ENCODE measurements at regions not wholly inside any gene's neighbourhood (a gene's known extent, or its start where the extent isn't known, plus 50 kb on each side); places are given as distances from the start of the nearest gene placed in this dataset.

DNA sequence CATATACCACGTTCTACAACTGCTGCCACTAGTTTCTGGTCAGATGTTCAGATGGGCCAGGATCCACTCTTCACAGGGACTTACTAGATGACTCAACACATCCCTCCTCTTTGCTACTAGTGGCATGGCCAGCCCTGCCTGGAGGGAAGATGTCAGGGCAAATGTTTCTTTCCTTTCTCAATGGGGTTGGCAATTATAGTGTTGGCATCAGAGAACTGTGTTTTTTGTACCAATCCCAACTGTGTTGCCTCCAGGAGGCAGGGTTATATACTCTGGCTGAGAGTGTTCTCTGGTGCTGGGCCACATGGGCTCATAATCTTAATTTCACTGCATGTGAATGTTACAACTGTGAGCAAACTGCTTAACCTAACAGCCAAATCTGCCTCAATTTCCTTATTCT is 69.9 kb upstream of the AVPR1A start:
- DNase-seq (ENCODE audit: low read depth): no peak
- H3K4me3 ChIP-seq (ENCODE audit: low read depth, low read length): no peak overlapping the region
- TF ChIP-seq, protein P1, sequence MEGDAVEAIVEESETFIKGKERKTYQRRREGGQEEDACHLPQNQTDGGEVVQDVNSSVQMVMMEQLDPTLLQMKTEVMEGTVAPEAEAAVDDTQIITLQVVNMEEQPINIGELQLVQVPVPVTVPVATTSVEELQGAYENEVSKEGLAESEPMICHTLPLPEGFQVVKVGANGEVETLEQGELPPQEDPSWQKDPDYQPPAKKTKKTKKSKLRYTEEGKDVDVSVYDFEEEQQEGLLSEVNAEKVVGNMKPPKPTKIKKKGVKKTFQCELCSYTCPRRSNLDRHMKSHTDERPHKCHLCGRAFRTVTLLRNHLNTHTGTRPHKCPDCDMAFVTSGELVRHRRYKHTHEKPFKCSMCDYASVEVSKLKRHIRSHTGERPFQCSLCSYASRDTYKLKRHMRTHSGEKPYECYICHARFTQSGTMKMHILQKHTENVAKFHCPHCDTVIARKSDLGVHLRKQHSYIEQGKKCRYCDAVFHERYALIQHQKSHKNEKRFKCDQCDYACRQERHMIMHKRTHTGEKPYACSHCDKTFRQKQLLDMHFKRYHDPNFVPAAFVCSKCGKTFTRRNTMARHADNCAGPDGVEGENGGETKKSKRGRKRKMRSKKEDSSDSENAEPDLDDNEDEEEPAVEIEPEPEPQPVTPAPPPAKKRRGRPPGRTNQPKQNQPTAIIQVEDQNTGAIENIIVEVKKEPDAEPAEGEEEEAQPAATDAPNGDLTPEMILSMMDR (IDR thresholded peaks at IDR 0.05; ENCODE audit: insufficient read depth, low read length): no peak

- TF ChIP-seq, protein P1 (IDR thresholded peaks at IDR 0.05; ENCODE audit: insufficient read depth, low read length): no peak
- no peak for DNase-seq (ENCODE audit: low read depth)
- no peak overlapping the region for H3K4me3 ChIP-seq (ENCODE audit: low read depth, low read length)
These were observed 61.3 kb upstream of the AVPR1A start for GRCh38 chr12:63212316-63212715.

DNA sequence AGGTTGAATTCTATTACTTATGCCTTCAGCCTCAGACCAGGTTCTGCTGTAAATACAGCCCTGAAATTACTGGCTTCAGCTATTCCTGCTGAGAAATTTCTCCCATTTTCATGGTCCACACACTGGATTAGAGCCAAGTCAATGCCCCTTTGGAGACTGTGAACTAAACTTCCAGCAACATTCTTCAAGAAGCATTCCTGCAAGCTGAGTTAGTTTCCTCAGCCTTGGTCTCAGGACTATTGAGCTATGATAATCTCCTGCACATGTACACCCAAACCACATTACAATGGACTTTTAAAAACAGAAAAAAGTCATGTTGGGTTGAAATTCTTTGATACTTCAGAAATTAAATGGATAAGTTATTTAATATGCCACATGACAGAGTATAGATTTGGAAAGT is 58.0 kb upstream of the AVPR1A start:
- no peak overlapping the region for H3K4me3 ChIP-seq (ENCODE audit: low read depth, low read length)
- no peak for DNase-seq (ENCODE audit: low read depth)
- TF ChIP-seq, protein P1 (IDR thresholded peaks at IDR 0.05; ENCODE audit: insufficient read depth, low read length): no peak

GRCh38 chr12:63206909-63207308 is 55.9 kb upstream of the AVPR1A start:
- no peak overlapping the region for H3K4me3 ChIP-seq (ENCODE audit: low read depth, low read length)
- DNase-seq (ENCODE audit: low read depth): no peak
- TF ChIP-seq, protein P1 (IDR thresholded peaks at IDR 0.05; ENCODE audit: insufficient read depth, low read length): no peak

- TF ChIP-seq, protein P1 (IDR thresholded peaks at IDR 0.05; ENCODE audit: insufficient read depth, low read length): no peak
- no peak for DNase-seq (ENCODE audit: low read depth)
- H3K4me3 ChIP-seq (ENCODE audit: low read depth, low read length): no peak overlapping the region
These were observed 55.5 kb upstream of the AVPR1A start for GRCh38 chr12:63206494-63206893.

All from fibroblast of the aortic adventitia (primary cell).